CD4-positive, alpha-beta T cell (primary cell): ENCODE measurements at regions not wholly inside any gene's neighbourhood (a gene's known extent, or its start where the extent isn't known, plus 50 kb on each side); places are given as distances from the start of the nearest gene placed in this dataset.

Experiments
- ATAC-seq: fragments of 200-7000 bp; cut with Tn5 transposase; one replicate; pipeline ENCODE4 v1.10.0; 2022; ENCODE audit warnings: mild to moderate bottlenecking; ENCODE audit not compliant: poor library complexity
- CTCF ChIA-PET: fragments of 350-600 bp; sonication (Branson Sonifier 250); formaldehyde crosslinking; loops from one replicate; lab custom pipeline; 2021; ENCODE audit warnings: antibody characterized with exemption, inconsistent platforms; lab: Charles Lee
- POLR2A ChIA-PET: fragments of 350-600 bp; sonication (Branson Sonifier 250); formaldehyde crosslinking; loops from one replicate; lab custom pipeline; 2021; ENCODE audit warnings: antibody characterized with exemption, inconsistent platforms; lab: Charles Lee
- DNase-seq, 14 experiments: peaks; one replicate each; pipeline ENCODE4 v3.0.0-alpha.2; 2013 to 2020; ENCODE audit warnings: mixed read lengths in 2 of 14
- H3K27ac ChIP-seq, 2 donors: one replicate each; pipeline versions ENCODE4 v1.5.1 to v1.7.0; 2013; ENCODE audit warnings: low read length in 2 of 2, low read depth in 1 of 2, mild to moderate bottlenecking in 1 of 2
- H3K27me3 ChIP-seq, 2 experiments: 1 replicate in 1 of 2; 2 replicates in 1 of 2; pipeline versions ENCODE4 v1.6.1 to v1.7.0; 2013; ENCODE audit warnings: low read length in 2 of 2, control low read depth in 1 of 2, mild to moderate bottlenecking in 1 of 2, moderate library complexity in 1 of 2; ENCODE audit not compliant: insufficient read depth in 2 of 2, control insufficient read depth in 1 of 2
- H3K36me3 ChIP-seq: one replicate; pipeline ENCODE4 v1.6.1; 2013; ENCODE audit warnings: low read length, control low read depth; ENCODE audit not compliant: insufficient read depth
- H3K4me1 ChIP-seq: one replicate; pipeline ENCODE4 v1.6.1; 2013; ENCODE audit warnings: low read length, control low read depth; ENCODE audit not compliant: insufficient read depth
- H3K4me3 ChIP-seq: one replicate; pipeline ENCODE4 v1.5.1; 2013; ENCODE audit warnings: mild to moderate bottlenecking, low read length, moderate library complexity
- H3K9me3 ChIP-seq, 2 experiments: 1 replicate in 1 of 2; 2 replicates in 1 of 2; pipeline versions ENCODE4 v1.6.1 to v1.7.0; 2013; ENCODE audit warnings: low read length in 2 of 2, mild to moderate bottlenecking in 2 of 2, control low read depth in 1 of 2, moderate library complexity in 1 of 2; ENCODE audit not compliant: control insufficient read depth in 1 of 2, insufficient read depth in 1 of 2
- H3K27ac Mint-ChIP-seq: one replicate; pipeline ENCODE4 v1.8.0; 2020; ENCODE audit warnings: mixed read lengths
- H3K27me3 Mint-ChIP-seq: one replicate; pipeline ENCODE4 v1.8.0; 2021; ENCODE audit warnings: mixed read lengths
- H3K36me3 Mint-ChIP-seq: one replicate; pipeline ENCODE4 v1.8.0; 2021; ENCODE audit warnings: low read depth, mixed read lengths
- H3K4me1 Mint-ChIP-seq: one replicate; pipeline ENCODE4 v1.8.0; 2021; ENCODE audit warnings: low read depth, mixed read lengths
- H3K4me3 Mint-ChIP-seq: one replicate; pipeline ENCODE4 v1.8.0; 2020; ENCODE audit warnings: mild to moderate bottlenecking, mixed read lengths
- H3K9me3 Mint-ChIP-seq: one replicate; pipeline ENCODE4 v1.8.0; 2020; ENCODE audit warnings: mixed read lengths
- CTCF ChIP-seq: fragments of 200-600 bp; IDR thresholded peaks from one replicate; pipeline ENCODE4 v1.8.0; 2022; ENCODE audit warnings: antibody characterized with exemption, mild to moderate bottlenecking
- intact Hi-C, 2 experiments: fragments of 100-400 bp; cut with DNase I in 1 of 2; cut with micrococcal nuclease in 1 of 2; formaldehyde crosslinking; loops; one replicate each; pipeline versions ENCODE4 v1.15.1 to v1.9.0; 2023 to 2025; cut with DNase I, micrococcal nuclease

- DNase-seq, result no peak
- H3K27ac ChIP-seq, result no peak overlapping the region
- no peaks in the 10 kb centered on the region for H3K4me1 Mint-ChIP-seq
- CTCF ChIA-PET, result no interaction called here
- no peaks in the 10 kb centered on the region for H3K9me3 Mint-ChIP-seq
- POLR2A ChIA-PET, result no interaction called here
- H3K36me3 ChIP-seq, result no peaks in the 10 kb centered on the region
- H3K27ac Mint-ChIP-seq, result no peak overlapping the region
- no peaks in the 10 kb centered on the region for H3K4me1 ChIP-seq
- no peaks in the 10 kb centered on the region for H3K27me3 ChIP-seq
- H3K27me3 Mint-ChIP-seq, result no peaks in the 10 kb centered on the region
- H3K4me3 Mint-ChIP-seq, result no peak overlapping the region
- H3K4me3 ChIP-seq, result no peak overlapping the region
- no peak for TF ChIP-seq CTCF
- intact Hi-C loops, result no loop called here
- H3K9me3 ChIP-seq, result no peaks in the 10 kb centered on the region
- no peaks in the 10 kb centered on the region for H3K36me3 Mint-ChIP-seq
- no peak for ATAC-seq
These were observed 97.6 kb downstream of the NPIPB11 start for GRCh38 chr16:29308644-29309546.

- no peak overlapping the region for H3K27ac ChIP-seq
- H3K36me3 ChIP-seq, result no peaks in the 10 kb centered on the region
- intact Hi-C loops, result no loop called here
- Mint-ChIP-seq H3K9me3 (no peaks in the 10 kb centered on the region), H3K36me3 (no peaks in the 10 kb centered on the region), H3K27ac (no peak overlapping the region), H3K4me1 (no peaks in the 10 kb centered on the region), H3K4me3 (no peak overlapping the region), H3K27me3 (no peaks in the 10 kb centered on the region)
- no peak for TF ChIP-seq CTCF
- no peak for ATAC-seq
- no peaks in the 10 kb centered on the region for H3K27me3 ChIP-seq
- no peak overlapping the region for H3K4me3 ChIP-seq
- POLR2A ChIA-PET, result no interaction called here
- DNase-seq, result no peak
- H3K4me1 ChIP-seq, result no peaks in the 10 kb centered on the region
- no peaks in the 10 kb centered on the region for H3K9me3 ChIP-seq
- CTCF ChIA-PET, result no interaction called here
These were observed 98.7 kb downstream of the NPIPB11 start for GRCh38 chr16:29307598-29308507.

- ChIA-PET POLR2A (no interaction called here), CTCF (no interaction called here)
- Histone ChIP-seq H3K9me3 (no peaks in the 10 kb centered on the region), H3K4me3 (no peak overlapping the region), H3K36me3 (no peaks in the 10 kb centered on the region), H3K27ac (no peak overlapping the region), H3K27me3 (no peaks in the 10 kb centered on the region), H3K4me1 (no peaks in the 10 kb centered on the region)
- TF ChIP-seq CTCF, result no peak
- Mint-ChIP-seq H3K4me3 (no peak overlapping the region), H3K4me1 (no peaks in the 10 kb centered on the region), H3K27me3 (no peaks in the 10 kb centered on the region), H3K27ac (no peak overlapping the region), H3K36me3 (no peaks in the 10 kb centered on the region), H3K9me3 (no peaks in the 10 kb centered on the region)
- intact Hi-C loops, result no loop called here
- no peak for DNase-seq
- no peak for ATAC-seq
These were observed 99.4 kb downstream of the NPIPB11 start for GRCh38 chr16:29306943-29307597.
